Loucy (cell line): ENCODE measurements at regions not wholly inside any gene's neighbourhood (a gene's known extent, or its start where the extent isn't known, plus 50 kb on each side); places are given as distances from the start of the nearest gene placed in this dataset.

Source experiments
- CTCF ChIP-seq: fragments of 200-600 bp; sonication (generic); conservative IDR thresholded peaks from 2 replicates; pipeline ENCODE4 v1.5.1; 2014; ENCODE audit warnings: mild to moderate bottlenecking, antibody characterized with exemption, low read length
- EZH2phosphoT487 ChIP-seq: fragments of 200-600 bp; IDR thresholded peaks from 2 replicates; pipeline ENCODE4 v1.6.1; 2018; ENCODE audit warnings: antibody characterized with exemption, mild to moderate bottlenecking, moderate library complexity, borderline replicate concordance

- TF ChIP-seq CTCF (no peak), EZH2phosphoT487 (no peak)
Observed at GRCh38 chr5:171521679-171522078, 102.2 kb downstream of the FGF18 start.
